Stomach (tissue), 8 donors: ENCODE measurements at regions not wholly inside any gene's neighbourhood (a gene's known extent, or its start where the extent isn't known, plus 50 kb on each side); places are given as distances from the start of the nearest gene placed in this dataset.
"Not testable (repeated sequence)": the region's sequence is repeated elsewhere in the genome, so short reads cannot be mapped to it uniquely, and the experiment has no call there.

ENCODE experiments used
- DNase-seq, 2 donors: peaks; one replicate each; pipeline versions ENCODE4 v3.0.0 to v3.0.0-alpha.2; 2013 to 2019
- H3K27ac ChIP-seq, 5 donors: fragments of 200-600 bp in 4 of 5; sonication (generic) in 4 of 5; one replicate each; pipeline ENCODE4 v1.5.1; 2013 to 2019; ENCODE audit warnings: mild to moderate bottlenecking in 1 of 5, moderate library complexity in 1 of 5
- H3K27me3 ChIP-seq, 3 donors: fragments of 200-600 bp; sonication (generic); one replicate each; pipeline ENCODE4 v1.5.1; 2017 to 2019; ENCODE audit warnings: mixed run types in 1 of 3
- H3K36me3 ChIP-seq, 4 donors: fragments of 200-600 bp; sonication (generic); 1 replicate in 3 of 4; 2 replicates in 1 of 4; pipeline ENCODE4 v1.5.1; 2016 to 2019
- H3K4me1 ChIP-seq, 4 donors: fragments of 200-600 bp; sonication (generic); one replicate each; pipeline ENCODE4 v1.5.1; 2016 to 2019
- H3K4me3 ChIP-seq, 4 donors: fragments of 200-600 bp; sonication (generic) in 3 of 4; one replicate each; pipeline ENCODE4 v1.5.1; 2016 to 2019; ENCODE audit warnings: mild to moderate bottlenecking in 1 of 4
- H3K9me3 ChIP-seq, 4 donors: fragments of 200-600 bp; sonication (generic); one replicate each; pipeline ENCODE4 v1.5.1; 2016 to 2019
- CTCF ChIP-seq, 7 experiments: fragments of 450-650 bp in 4 of 7; fragments of 200-600 bp in 3 of 7; sonication (generic) in 3 of 7; IDR thresholded peaks; one replicate each; pipeline ENCODE4 v1.5.1; 2016 to 2019; ENCODE audit warnings: antibody characterized with exemption in 7 of 7, control low read depth in 2 of 7, mild to moderate bottlenecking in 1 of 7
- EP300 ChIP-seq: sonication (generic); formaldehyde crosslinking; IDR thresholded peaks from one replicate; pipeline ENCODE4 v1.6.1; 2017; ENCODE audit warnings: antibody characterized with exemption
- POLR2A ChIP-seq, 4 donors: fragments of 450-650 bp; IDR thresholded peaks; one replicate each; pipeline ENCODE4 v1.6.1; 2016; ENCODE audit warnings: antibody characterized with exemption in 4 of 4, control low read depth in 2 of 4, mild to moderate bottlenecking in 1 of 4, moderate library complexity in 1 of 4
- POLR2AphosphoS5 ChIP-seq, 3 donors: sonication (generic); formaldehyde crosslinking; IDR thresholded peaks; one replicate each; pipeline ENCODE4 v1.6.1; 2016; ENCODE audit warnings: antibody characterized with exemption in 3 of 3
- WGBS, 5 donors: extraction: QIAGEN DNeasy Blood & Tissue Kit in 3 of 5; methylation state at CpG; one replicate each; pipeline versions ENCODE4 v1.1.5 to v1.1.7; 2013 to 2018; 5-methylcytosine and 5-hydroxymethylcytosine counted together
- intact Hi-C: fragments of 100-400 bp; cut with DNase I; formaldehyde crosslinking; loops from one replicate; pipeline ENCODE4 v1.15.1; 2023; ENCODE audit warnings: low total_unique reads
- donor health status: healthy with polysubstance abuse.
- donor health status: Bipolar disorder and iron deficiency.
- donor health status: healthy.

- DNase-seq: no peak
- Histone ChIP-seq H3K4me3 (no peak overlapping the region), H3K27me3 (no peaks in the 10 kb centered on the region), H3K4me1 (no peaks in the 10 kb centered on the region), H3K36me3 (no peaks in the 10 kb centered on the region), H3K9me3 (no peaks in the 10 kb centered on the region), H3K27ac (no peak overlapping the region)
- TF ChIP-seq POLR2A (IDR thresholded peaks at IDR 0.05) (no peak), EP300 (no peak), CTCF (IDR thresholded peaks at IDR 0.05) (no peak), POLR2AphosphoS5 (IDR thresholded peaks at IDR 0.05) (no peak)
- intact Hi-C loops: no loop called here
- WGBS, 5 donors: 73 to 95% (median 88%) methylated on average over 1 of the region's 1 CpG
These were observed 326.7 kb upstream of the MAN1A1 start for GRCh38 chr6:119676230-119676629.

- Histone ChIP-seq H3K27ac (no peak overlapping the region), H3K9me3 (no peaks in the 10 kb centered on the region), H3K36me3 (no peaks in the 10 kb centered on the region), H3K4me3 (no peak overlapping the region), H3K27me3 (no peaks in the 10 kb centered on the region), H3K4me1 (no peaks in the 10 kb centered on the region)
- no peak for TF ChIP-seq EP300
- no peak for TF ChIP-seq CTCF (IDR thresholded peaks at IDR 0.05)
- no peak for TF ChIP-seq POLR2A (IDR thresholded peaks at IDR 0.05)
- TF ChIP-seq POLR2AphosphoS5 (IDR thresholded peaks at IDR 0.05): no peak
- no peak for DNase-seq
- intact Hi-C loops: no loop called here
These were observed 324.2 kb upstream of the MAN1A1 start for GRCh38 chr6:119673741-119674140.

GRCh38 chr6:119672725-119673124 is 323.2 kb upstream of the MAN1A1 start:
- WGBS, 5 donors: 61 to 89% (median 71%) methylated on average over 1 of the region's 1 CpG
- Histone ChIP-seq H3K9me3 (no peaks in the 10 kb centered on the region), H3K27me3 (no peaks in the 10 kb centered on the region), H3K4me3 (no peak overlapping the region), H3K36me3 (no peaks in the 10 kb centered on the region), H3K27ac (no peak overlapping the region), H3K4me1 (no peaks in the 10 kb centered on the region)
- intact Hi-C loops: no loop called here
- DNase-seq: no peak
- TF ChIP-seq CTCF (IDR thresholded peaks at IDR 0.05) (no peak), POLR2AphosphoS5 (IDR thresholded peaks at IDR 0.05) (no peak), EP300 (no peak), POLR2A (IDR thresholded peaks at IDR 0.05) (no peak)

- WGBS, 5 donors: 84 to 95% (median 91%) methylated on average over 2 of the region's 2 CpGs
- no peaks in the 10 kb centered on the region for H3K4me1 ChIP-seq
- no peak overlapping the region for H3K27ac ChIP-seq
- H3K9me3 ChIP-seq: no peaks in the 10 kb centered on the region
- H3K36me3 ChIP-seq: no peaks in the 10 kb centered on the region
- no peaks in the 10 kb centered on the region for H3K27me3 ChIP-seq
- no peak for DNase-seq
- intact Hi-C loops: no loop called here
- no peak overlapping the region for H3K4me3 ChIP-seq
- TF ChIP-seq POLR2A (IDR thresholded peaks at IDR 0.05) (no peak), EP300 (no peak), CTCF (IDR thresholded peaks at IDR 0.05) (no peak), POLR2AphosphoS5 (IDR thresholded peaks at IDR 0.05) (no peak)
These were observed 321.5 kb upstream of the MAN1A1 start for GRCh38 chr6:119671105-119671504.

GRCh38 chr6:119669221-119669620 is 319.7 kb upstream of the MAN1A1 start:
- H3K4me3 ChIP-seq: no peak overlapping the region
- TF ChIP-seq POLR2AphosphoS5 (IDR thresholded peaks at IDR 0.05): no peak
- no peak for TF ChIP-seq EP300
- TF ChIP-seq CTCF (IDR thresholded peaks at IDR 0.05): no peak
- no peak for TF ChIP-seq POLR2A (IDR thresholded peaks at IDR 0.05)
- no peaks in the 10 kb centered on the region for H3K27me3 ChIP-seq
- no peaks in the 10 kb centered on the region for H3K4me1 ChIP-seq
- H3K36me3 ChIP-seq: no peaks in the 10 kb centered on the region
- intact Hi-C loops: no loop called here
- peaks cover 0 to 5% (median 2%) of the 10 kb centered on the region in 4 donors for H3K9me3 ChIP-seq
- H3K27ac ChIP-seq: no peak overlapping the region
- DNase-seq: peak in 1 of 2 donors; percentile 5

GRCh38 chr6:119665432-119665831 is 315.9 kb upstream of the MAN1A1 start:
- H3K36me3 ChIP-seq, intact Hi-C loops, H3K4me1 ChIP-seq, H3K27ac ChIP-seq, H3K27me3 ChIP-seq, H3K9me3 ChIP-seq, H3K4me3 ChIP-seq, DNase-seq: not testable (repeated sequence)
- 92 to 98% (median 96%) methylated on average over 8 to 10 of the region's 10 CpGs for WGBS, 5 donors
